Testis (tissue), 2 donors: ENCODE measurements at regions not wholly inside any gene's neighbourhood (a gene's known extent, or its start where the extent isn't known, plus 50 kb on each side); places are given as distances from the start of the nearest gene placed in this dataset.

Source experiments
- POLR2A ChIP-seq: fragments of 450-650 bp; IDR thresholded peaks from one replicate; pipeline ENCODE4 v1.6.1; 2017; ENCODE audit warnings: antibody characterized with exemption, mild to moderate bottlenecking, moderate library complexity
- TF ChIP-seq, protein P1 (sequence below), 3 experiments: fragments of 450-650 bp in 2 of 3; fragments of 200-600 bp in 1 of 3; sonication (generic) in 1 of 3; IDR thresholded peaks; one replicate each; pipeline ENCODE4 v1.5.1; 2016 to 2019; ENCODE audit warnings: antibody characterized with exemption in 3 of 3, mild to moderate bottlenecking in 2 of 3, moderate library complexity in 1 of 3

DNA sequence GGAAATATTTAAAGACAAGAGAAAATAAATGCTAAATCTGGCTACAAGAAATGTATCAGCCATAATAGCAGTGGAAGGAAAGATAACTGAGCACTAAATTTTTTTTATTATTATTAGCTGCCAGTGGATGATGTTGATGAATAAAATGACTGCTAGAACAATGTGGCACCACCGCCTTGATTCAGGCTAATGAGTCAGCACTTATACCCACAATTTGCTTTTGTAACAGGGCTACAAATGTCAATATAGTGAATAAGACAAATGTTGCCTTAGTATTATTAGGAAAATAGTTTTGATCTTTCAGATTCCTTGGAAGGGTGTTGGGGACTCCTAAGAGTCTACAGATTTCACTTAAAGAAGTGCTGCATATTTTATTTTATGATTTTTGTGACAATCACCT is 555.2 kb upstream of the GRAMD2B start:
- no peak for TF ChIP-seq POLR2A
- TF ChIP-seq, protein P1, sequence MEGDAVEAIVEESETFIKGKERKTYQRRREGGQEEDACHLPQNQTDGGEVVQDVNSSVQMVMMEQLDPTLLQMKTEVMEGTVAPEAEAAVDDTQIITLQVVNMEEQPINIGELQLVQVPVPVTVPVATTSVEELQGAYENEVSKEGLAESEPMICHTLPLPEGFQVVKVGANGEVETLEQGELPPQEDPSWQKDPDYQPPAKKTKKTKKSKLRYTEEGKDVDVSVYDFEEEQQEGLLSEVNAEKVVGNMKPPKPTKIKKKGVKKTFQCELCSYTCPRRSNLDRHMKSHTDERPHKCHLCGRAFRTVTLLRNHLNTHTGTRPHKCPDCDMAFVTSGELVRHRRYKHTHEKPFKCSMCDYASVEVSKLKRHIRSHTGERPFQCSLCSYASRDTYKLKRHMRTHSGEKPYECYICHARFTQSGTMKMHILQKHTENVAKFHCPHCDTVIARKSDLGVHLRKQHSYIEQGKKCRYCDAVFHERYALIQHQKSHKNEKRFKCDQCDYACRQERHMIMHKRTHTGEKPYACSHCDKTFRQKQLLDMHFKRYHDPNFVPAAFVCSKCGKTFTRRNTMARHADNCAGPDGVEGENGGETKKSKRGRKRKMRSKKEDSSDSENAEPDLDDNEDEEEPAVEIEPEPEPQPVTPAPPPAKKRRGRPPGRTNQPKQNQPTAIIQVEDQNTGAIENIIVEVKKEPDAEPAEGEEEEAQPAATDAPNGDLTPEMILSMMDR (IDR thresholded peaks at IDR 0.05): no peak
